GM19467 (cell line): ENCODE measurements at regions not wholly inside any gene's neighbourhood (a gene's known extent, or its start where the extent isn't known, plus 50 kb on each side); places are given as distances from the start of the nearest gene placed in this dataset.
"Not testable (repeated sequence)": the region's sequence is repeated elsewhere in the genome, so short reads cannot be mapped to it uniquely, and the experiment has no call there.

Experiments used
- ATAC-seq: cut with Tn5 transposase; IDR thresholded peaks from one replicate; pipeline ENCODE4 v1.9.1; 2021; ENCODE audit warnings: mild to moderate bottlenecking, moderate library complexity; ENCODE audit not compliant: unreplicated experiment

GRCh38 chr5:168072665-168073064 lies 218.8 kb upstream of the WWC1 start:
- no peak for ATAC-seq

DNA sequence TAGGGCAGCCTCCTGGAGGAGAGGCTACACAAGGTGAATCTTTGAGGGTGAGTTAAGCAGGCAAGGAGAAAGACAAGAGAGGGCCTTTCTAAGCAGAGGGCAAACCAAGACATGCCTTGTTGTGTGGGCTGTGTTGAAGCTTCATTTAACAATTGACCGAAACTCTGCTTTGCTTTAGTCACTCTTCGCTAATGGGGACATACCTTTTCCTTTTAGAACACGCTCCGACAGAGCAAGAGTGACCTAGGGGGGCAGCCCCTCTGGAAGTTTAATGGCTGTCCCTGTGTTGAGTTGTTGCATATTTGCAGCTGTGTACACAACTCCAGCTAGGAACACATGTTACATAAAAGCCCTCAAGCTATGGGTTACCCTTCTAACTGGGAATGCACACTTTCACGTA lies 218.1 kb upstream of the WWC1 start:
- ATAC-seq, result no peak

DNA sequence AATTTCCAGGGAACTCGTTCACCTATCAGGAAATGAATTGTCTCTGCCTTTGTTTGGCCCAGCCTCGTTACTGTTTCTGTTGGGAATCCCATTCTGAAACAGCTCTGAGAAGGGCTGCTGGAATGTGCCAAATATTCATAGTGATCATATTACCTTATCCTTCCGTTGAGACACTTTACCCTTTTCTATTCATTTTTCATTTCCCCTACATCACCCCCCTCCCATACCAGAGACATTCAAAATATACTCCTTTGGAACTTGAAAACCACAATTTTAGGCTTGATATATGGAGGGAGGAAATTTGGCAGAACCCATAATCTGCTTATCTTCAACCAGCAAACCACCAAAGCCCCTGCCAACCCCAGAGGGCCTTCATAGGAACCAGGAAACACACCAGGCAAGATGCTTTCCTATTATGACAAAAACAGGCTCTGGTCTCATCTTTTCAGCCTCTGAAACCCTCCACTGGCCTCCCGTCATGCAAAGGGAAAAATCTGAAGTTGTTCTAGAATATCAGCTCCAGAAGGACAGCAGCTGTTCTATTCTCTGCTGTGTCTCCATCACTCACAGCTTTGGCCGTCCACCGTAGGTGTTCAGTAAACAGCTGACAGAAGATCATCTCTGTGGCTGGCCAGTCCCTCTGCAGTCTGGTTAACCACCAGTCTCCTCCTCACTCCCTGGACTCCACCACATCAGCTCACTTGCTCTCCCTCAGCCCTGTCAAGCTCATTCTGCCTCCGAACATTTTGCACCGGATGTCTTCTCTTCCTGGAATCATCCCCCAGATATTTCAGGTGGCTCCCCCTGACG lies 217.2 kb upstream of the WWC1 start:
- no peak for ATAC-seq

DNA sequence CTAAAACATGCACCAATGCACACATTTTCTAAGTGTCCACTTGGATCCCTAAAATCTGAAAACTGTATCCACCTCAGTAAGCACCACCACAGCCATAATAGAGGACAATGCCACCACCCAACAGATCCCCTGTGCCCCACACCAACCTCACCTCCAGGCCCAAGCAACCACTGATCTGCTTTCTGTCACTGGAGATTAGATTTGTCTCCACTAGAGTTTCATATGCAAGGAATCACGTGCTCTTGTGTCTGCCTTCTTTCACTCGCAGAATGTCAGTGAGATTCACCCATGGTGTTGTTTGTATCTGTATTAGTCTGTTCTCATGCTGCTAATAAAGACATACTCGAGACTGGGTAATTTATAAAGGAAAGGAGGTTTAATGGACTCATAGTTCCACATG lies 216.1 kb upstream of the WWC1 start:
- ATAC-seq, result no peak

DNA sequence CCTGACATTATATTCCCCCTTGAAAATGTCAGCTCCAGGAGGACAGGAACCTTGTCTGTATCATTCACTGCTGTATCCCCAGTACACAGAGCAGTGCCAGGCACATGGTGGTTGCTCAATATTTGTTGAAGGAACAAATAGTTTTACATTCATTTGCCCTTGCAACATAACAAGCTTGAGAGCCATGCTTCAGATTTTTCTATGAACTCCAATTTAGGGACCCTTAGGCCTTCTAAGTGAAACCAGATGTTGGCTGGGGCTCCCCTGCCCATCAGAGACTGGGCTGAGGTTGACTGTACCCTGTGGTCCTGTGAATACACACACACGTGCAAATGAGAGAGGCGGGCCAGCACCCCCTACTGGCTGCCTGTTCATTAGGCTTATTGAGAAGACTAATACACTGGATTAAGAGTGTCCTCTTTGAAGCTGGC lies 214.9 kb upstream of the WWC1 start:
- no peak for ATAC-seq

GRCh38 chr5:168085261-168086031 lies 206.0 kb upstream of the WWC1 start:
- ATAC-seq, result no peak

DNA sequence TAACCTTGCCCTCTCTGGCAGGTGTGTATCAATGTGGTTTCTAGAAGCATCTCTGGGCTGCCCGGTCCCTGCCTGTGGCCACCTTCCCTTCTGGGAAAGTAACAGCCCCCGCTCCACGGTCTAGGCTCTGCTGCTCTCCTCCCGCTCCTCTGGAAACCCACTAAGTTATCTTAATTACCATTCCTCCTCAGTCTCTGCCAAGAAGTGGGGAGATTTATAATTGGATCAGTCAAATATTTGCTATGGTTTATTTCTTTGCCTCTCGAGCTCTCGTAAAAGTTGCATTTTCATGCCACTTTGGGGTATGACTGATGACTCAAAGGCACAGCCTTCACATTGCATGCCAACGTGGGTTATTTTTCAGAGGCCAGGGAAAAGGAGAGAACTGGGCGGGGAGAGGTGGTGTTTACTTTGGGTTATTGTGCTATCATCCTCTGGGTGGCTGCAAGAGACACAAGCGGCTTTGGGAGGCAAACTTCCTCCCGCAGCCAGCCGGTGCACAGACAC lies 205.3 kb upstream of the WWC1 start:
- no peak for ATAC-seq

DNA sequence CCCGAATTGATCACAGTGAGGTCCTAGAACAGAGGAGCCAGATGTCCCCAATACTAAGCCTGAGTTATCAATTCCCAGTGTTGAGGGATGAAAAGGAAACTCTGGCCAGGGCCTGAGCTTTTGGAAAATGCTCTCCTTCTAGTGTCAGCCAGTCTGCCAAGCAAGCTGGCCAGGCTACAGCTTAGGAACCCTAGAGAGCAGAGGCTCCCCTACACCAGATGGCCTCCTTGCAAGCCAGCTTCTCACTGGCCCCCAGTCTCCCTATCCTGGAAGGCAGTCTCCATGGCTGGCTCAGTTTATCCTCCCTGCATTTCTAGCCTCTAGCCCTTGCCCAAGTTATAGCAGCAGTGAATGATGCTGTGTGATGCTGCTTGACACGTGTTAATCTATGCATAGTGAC lies 204.7 kb upstream of the WWC1 start:
- no peak for ATAC-seq

GRCh38 chr5:168088410-168089173 lies 202.9 kb upstream of the WWC1 start:
- no peak for ATAC-seq

DNA sequence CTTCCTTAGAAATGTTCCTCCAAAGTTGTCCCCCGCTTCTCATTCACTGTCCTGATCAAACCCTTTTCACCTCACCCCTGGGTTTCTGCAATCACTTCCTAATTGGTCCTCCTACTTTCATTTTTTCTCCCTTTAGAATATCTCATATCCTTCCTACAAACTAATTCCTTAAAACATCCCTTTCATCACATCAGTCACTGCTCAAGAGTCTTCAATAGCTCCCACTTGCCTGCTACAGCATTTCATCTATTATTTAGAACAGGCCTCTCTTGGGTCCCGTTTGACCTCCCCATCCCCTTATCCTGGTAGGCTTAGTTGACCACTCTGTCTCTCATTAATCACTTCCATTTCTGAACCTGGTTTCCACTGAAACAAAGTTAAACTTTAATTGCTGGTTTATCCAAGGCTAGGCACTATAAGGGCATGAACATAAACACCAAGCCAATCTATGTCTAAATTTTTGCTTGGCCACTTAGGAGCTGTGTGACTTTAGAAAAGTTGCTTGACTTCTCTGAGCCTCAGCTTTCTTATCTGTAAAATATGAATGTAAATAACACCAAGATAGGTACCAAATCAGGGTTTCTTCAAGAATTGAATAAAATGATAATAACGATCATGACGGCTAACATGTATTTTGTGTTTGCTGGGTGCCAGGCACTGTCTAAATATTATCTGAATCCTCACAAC lies 202.1 kb upstream of the WWC1 start:
- ATAC-seq, result no peak

GRCh38 chr5:168092209-168093185 lies 198.9 kb upstream of the WWC1 start:
- ATAC-seq, result no peak

GRCh38 chr5:168093200-168093910 lies 198.1 kb upstream of the WWC1 start:
- no peak for ATAC-seq

DNA sequence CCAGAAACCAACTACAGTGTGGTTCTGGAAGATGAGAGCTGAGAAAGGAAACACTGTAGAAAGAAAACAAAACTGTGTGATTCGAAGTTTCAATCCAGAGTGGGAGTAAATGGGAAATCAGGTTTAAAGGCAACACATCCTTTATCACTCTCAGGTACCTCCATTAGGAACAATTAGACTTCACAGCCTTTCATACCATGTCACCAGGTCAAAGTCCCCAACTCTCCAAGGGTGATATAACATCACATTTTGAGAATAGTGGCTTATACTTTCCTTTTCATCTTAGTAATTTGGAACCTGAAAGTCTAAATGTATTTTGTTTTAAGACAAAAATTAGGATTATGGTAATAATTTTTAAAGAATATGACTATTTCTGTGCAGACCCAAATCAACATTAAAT lies 194.9 kb upstream of the WWC1 start:
- no peak for ATAC-seq

DNA sequence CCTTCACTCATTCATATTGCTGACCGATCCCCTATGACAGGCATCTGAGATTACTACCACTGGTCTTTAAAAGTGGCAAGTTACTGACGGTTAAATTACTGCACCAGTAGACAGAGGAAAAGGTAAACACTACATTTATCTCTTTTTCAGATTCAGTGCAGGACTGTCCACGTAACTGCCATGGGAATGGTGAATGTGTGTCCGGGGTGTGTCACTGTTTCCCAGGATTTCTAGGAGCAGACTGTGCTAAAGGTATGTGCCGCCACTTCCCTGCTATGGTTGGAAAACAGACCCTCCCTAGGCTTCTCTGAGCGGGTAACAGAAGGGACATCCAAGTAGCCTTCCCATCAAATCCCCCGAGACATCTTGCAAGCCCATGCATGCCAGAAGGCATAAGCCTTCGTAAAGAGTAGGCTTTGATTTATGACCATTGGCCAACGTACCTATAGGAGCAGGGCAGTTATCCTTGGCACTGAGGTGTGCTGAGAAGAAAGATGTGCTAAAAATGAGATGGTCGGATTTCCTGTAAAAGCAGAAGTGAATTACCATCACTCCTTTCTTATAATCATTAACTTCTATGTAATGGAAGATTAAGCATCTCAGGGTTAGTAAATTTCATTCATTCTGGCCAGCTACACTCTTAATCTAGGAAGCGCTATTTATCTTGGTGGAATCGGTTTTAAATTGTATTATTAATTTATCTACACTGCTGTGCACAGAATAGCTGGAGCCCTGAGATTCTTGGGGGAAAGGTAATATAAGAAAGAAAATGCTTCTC lies 193.4 kb upstream of the WWC1 start:
- ATAC-seq, result no peak

DNA sequence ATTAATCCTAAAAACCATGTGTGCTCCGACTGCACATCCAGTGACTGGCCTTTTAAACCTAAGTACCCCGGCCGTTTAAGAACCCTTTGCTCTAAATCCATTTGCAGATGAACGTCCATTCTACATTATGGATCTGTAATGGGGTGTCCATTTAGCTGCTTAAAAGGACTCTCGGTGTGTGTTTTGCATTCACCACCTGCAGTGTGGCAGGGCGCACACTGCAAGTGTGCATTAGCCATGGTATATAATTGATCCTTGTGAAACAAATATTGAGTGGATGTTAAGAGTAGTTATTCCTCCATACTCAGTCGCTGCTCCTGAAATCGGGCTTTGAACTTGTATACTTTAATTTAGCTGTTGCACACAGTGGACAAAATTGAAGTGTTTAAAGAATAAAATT lies 190.1 kb upstream of the WWC1 start:
- no peak for ATAC-seq

GRCh38 chr5:168103018-168103417 lies 188.4 kb upstream of the WWC1 start:
- ATAC-seq, result not testable (repeated sequence)

DNA sequence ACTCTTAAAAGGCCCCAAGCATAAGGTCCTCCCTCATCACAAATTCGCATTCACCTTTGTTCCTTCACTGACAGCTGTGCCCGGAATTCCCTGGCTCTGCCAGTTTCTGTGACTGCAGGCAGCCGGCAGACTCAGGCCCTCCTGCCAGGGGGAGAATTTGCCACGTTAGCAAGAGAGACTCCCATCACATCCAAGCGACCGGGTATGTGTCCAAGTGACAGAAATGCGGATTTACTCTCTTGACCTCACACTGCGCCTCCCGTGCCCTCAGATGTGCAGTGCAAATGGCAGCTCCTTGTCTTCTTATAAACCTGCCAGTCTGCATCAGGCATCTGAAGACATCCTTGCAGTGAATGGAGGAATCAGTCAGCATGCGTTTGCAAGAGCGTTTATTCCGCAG lies 187.1 kb upstream of the WWC1 start:
- ATAC-seq, result no peak

DNA sequence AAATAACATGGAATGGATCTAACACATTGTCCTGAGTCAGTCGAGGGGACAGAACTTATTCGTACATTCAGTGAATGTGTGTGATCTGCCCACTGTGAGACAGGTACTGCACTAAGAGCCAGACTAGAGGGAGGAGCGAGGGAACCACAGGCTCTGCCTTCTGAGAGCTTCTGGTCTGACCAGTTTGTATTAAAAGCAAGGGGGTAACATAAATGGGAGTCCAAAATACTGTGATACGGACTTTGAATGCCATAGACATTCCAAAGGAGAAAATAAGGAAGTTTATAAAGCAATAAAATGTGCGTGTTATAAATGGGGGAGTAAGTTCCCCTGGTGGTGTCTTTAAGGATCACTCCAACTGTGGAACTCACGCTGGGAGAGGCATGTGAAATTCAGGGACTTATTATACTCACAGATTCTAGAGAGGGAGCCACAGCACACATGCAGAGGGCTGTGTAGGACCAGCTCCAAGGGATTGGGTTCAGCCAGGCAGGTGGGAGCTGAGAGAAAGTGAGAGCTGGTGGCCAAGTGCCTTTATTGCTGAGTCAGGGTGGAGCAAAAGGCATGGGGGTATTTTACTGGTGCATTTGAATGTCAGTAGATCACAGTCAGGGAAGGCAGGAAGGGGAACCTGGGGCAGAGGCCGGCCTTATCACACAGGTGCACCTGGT lies 186.5 kb upstream of the WWC1 start:
- no peak for ATAC-seq
